OCI-LY3 (cell line): ENCODE measurements at regions not wholly inside any gene's neighbourhood (a gene's known extent, or its start where the extent isn't known, plus 50 kb on each side); places are given as distances from the start of the nearest gene placed in this dataset.
"Not testable (repeated sequence)": the region's sequence is repeated elsewhere in the genome, so short reads cannot be mapped to it uniquely, and the experiment has no call there.

Source experiments
- H2AFZ ChIP-seq: fragments of 200-600, 300-600 bp; shearing (Covaris generic); 2 replicates; pipeline ENCODE4 v1.6.0; 2014; ENCODE audit warnings: antibody characterized with exemption, low read depth, low read length
- H3K27ac ChIP-seq: fragments of 200-600, 300-600 bp; sonication (generic); 2 replicates; pipeline ENCODE4 v1.5.1; 2014; ENCODE audit warnings: mild to moderate bottlenecking, low read length, moderate library complexity, mixed read lengths
- H3K27me3 ChIP-seq: fragments of 200-600, 300-600 bp; sonication (generic); 2 replicates; pipeline ENCODE4 v1.6.1; 2014; ENCODE audit warnings: low read depth, low read length, mixed read lengths
- H3K36me3 ChIP-seq: fragments of 200-600, 300-600 bp; sonication (generic); replicated peaks from 2 replicates; pipeline ENCODE3; 2014; ENCODE audit warnings: low read depth, low read length, mixed read lengths
- H3K4me1 ChIP-seq: fragments of 300-600, 200-600 bp; sonication (generic); 2 replicates; pipeline ENCODE4 v1.6.1; 2014; ENCODE audit warnings: low read length, mixed read lengths
- H3K4me2 ChIP-seq: fragments of 200-600, 300-600 bp; sonication (generic); 2 replicates; pipeline ENCODE4 v1.6.1; 2014; ENCODE audit warnings: low read length, mixed read lengths
- H3K4me3 ChIP-seq: fragments of 300-600, 200-600 bp; sonication (generic); 2 replicates; pipeline ENCODE4 v1.5.1; 2014; ENCODE audit warnings: antibody characterized with exemption, mild to moderate bottlenecking, low read length, moderate library complexity
- H3K79me2 ChIP-seq: fragments of 300-600, 200-600 bp; shearing (Covaris generic); 2 replicates; pipeline ENCODE4 v1.6.1; 2014; ENCODE audit warnings: mild to moderate bottlenecking, low read length, mixed read lengths
- H3K9ac ChIP-seq: fragments of 300-600, 200-600 bp; shearing (Covaris generic); 2 replicates; pipeline ENCODE4 v1.6.0; 2014; ENCODE audit warnings: mild to moderate bottlenecking, low read length, moderate library complexity
- H3K9me3 ChIP-seq: fragments of 200-600, 300-600 bp; shearing (Covaris generic); 2 replicates; pipeline ENCODE4 v1.6.1; 2014; ENCODE audit warnings: low read length, mixed read lengths; ENCODE audit not compliant: insufficient read depth
- H4K20me1 ChIP-seq: fragments of 200-600, 300-600 bp; sonication (generic); 2 replicates; pipeline ENCODE4 v1.6.1; 2016; ENCODE audit warnings: low read length, mixed read lengths; ENCODE audit not compliant: insufficient read depth
- EZH2phosphoT487 ChIP-seq: fragments of 200-600 bp; shearing (Covaris generic); IDR thresholded peaks from 2 replicates; pipeline ENCODE4 v1.6.1; 2018; ENCODE audit warnings: antibody characterized with exemption, mixed run types, low read depth
- TF ChIP-seq, protein P1 (sequence below): fragments of 200-600, 300-600 bp; sonication (generic); IDR thresholded peaks from 2 replicates; pipeline ENCODE4 v1.5.1; 2014; ENCODE audit warnings: antibody characterized with exemption, low read length, low read depth

- Histone ChIP-seq H3K4me1 (no peaks in the 10 kb centered on the region), H2AFZ (no peak overlapping the region)
- TF ChIP-seq EZH2phosphoT487: no peak
- TF ChIP-seq, protein P1, sequence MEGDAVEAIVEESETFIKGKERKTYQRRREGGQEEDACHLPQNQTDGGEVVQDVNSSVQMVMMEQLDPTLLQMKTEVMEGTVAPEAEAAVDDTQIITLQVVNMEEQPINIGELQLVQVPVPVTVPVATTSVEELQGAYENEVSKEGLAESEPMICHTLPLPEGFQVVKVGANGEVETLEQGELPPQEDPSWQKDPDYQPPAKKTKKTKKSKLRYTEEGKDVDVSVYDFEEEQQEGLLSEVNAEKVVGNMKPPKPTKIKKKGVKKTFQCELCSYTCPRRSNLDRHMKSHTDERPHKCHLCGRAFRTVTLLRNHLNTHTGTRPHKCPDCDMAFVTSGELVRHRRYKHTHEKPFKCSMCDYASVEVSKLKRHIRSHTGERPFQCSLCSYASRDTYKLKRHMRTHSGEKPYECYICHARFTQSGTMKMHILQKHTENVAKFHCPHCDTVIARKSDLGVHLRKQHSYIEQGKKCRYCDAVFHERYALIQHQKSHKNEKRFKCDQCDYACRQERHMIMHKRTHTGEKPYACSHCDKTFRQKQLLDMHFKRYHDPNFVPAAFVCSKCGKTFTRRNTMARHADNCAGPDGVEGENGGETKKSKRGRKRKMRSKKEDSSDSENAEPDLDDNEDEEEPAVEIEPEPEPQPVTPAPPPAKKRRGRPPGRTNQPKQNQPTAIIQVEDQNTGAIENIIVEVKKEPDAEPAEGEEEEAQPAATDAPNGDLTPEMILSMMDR: no peak
Observed at GRCh38 chr2:209259767-209260166, 164.1 kb upstream of the MAP2 start.

DNA sequence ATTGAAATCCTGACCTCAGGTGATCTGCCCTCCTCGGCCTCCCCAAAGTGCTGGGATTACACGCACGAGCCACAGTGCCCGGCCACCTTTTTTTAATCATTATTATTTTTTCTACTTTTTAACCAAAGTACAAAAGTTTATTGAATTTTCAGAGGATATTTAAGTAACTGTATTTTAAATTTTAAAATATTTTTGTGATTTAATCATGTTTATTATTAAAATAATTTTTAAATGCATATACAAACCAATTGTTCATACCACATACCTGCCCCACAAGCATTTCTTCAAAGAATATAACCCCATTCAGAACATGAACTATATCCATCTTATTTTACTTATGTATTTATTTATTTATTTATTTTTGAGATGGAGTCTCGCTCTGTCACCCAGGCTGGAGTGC lies 163.6 kb upstream of the MAP2 start:
- H2AFZ ChIP-seq: no peak overlapping the region
- no peak for TF ChIP-seq EZH2phosphoT487
- TF ChIP-seq, protein P1: no peak
- H3K79me2 ChIP-seq: no peaks in the 10 kb centered on the region
- no peak overlapping the region for H3K4me3 ChIP-seq
- no peak overlapping the region for H3K9ac ChIP-seq
- no peaks in the 10 kb centered on the region for H3K36me3 ChIP-seq
- no peak overlapping the region for H3K4me2 ChIP-seq
- no peak overlapping the region for H3K27ac ChIP-seq
- H3K4me1 ChIP-seq: no peaks in the 10 kb centered on the region
- no peaks in the 10 kb centered on the region for H4K20me1 ChIP-seq
- no peaks in the 10 kb centered on the region for H3K9me3 ChIP-seq
- no peaks in the 10 kb centered on the region for H3K27me3 ChIP-seq

More at GRCh38 chr2:209259767-209260166, 164.1 kb upstream of the MAP2 start:
- Histone ChIP-seq H4K20me1 (no peaks in the 10 kb centered on the region), H3K79me2 (no peaks in the 10 kb centered on the region), H3K27me3 (no peaks in the 10 kb centered on the region), H3K27ac (no peak overlapping the region), H3K9me3 (no peaks in the 10 kb centered on the region), H3K36me3 (no peaks in the 10 kb centered on the region), H3K4me2 (no peak overlapping the region), H3K4me3 (no peak overlapping the region), H3K9ac (no peak overlapping the region)

DNA sequence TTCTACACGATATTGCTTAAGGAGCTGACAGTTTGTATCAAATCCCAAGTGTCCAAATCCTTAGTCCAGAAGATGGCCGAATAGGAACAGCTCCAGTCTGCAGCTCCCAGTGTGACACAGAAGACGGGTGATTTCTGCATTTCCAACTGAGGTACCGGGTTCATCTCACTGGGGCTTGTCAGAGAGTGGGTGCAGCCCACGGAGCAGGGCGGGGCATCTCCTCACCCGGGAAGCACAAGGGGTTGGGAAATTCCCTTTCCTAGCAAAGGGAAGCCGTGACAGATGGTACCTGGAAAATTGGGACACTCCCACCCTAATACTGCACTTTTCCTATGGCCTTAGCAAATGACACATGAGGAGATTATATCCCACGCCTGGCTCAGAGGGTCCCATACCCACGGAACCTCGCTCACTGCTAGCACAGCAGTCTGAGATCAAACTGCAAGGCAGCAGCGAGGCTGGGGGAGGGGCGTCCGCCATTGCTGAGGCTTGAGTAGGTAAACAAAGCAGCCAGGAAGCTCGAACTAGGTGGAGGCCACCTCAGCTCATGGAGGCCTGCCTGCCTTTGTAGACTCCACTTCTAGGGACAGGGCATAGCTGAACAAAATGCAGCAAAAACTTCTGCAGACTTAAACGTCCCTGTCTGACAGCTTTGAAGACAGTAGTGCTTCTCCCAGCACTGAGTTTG lies 162.3 kb upstream of the MAP2 start:
- H2AFZ ChIP-seq, H3K9me3 ChIP-seq, H4K20me1 ChIP-seq, H3K79me2 ChIP-seq, H3K4me2 ChIP-seq, H3K36me3 ChIP-seq, H3K4me3 ChIP-seq, H3K4me1 ChIP-seq, H3K27me3 ChIP-seq, H3K9ac ChIP-seq, H3K27ac ChIP-seq: not testable (repeated sequence)

DNA sequence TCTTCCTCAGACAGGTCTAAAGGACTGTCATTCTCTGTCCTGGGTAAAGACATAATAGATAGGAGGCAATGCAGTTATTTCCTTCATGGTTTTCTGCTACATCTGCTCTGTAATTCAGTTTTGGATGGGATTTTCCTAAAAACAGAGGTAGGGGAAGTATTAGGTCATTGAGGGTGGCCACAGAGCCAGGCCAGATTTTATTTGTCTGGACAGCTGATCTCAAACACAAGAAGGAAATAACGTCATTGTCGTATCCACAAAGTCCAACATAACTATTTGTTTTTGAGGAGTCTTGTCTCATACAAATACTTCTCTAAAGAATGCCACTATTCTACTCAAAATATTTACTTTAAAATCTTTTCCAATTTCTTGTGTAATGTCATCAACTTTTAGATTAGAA lies 154.8 kb upstream of the MAP2 start:
- Histone ChIP-seq H3K4me3 (no peak overlapping the region), H3K4me2 (no peak overlapping the region), H4K20me1 (no peaks in the 10 kb centered on the region), H2AFZ (no peak overlapping the region), H3K36me3 (no peaks in the 10 kb centered on the region), H3K9ac (no peak overlapping the region), H3K27ac (no peak overlapping the region), H3K9me3 (no peaks in the 10 kb centered on the region), H3K4me1 (no peaks in the 10 kb centered on the region), H3K79me2 (no peaks in the 10 kb centered on the region), H3K27me3 (no peaks in the 10 kb centered on the region)
- TF ChIP-seq, protein P1: no peak
- TF ChIP-seq EZH2phosphoT487: no peak
